GM23338 (cell line): ENCODE measurements at regions not wholly inside any gene's neighbourhood (a gene's known extent, or its start where the extent isn't known, plus 50 kb on each side); places are given as distances from the start of the nearest gene placed in this dataset.

ENCODE experiments used
- ATAC-seq: fragments of 200-7000 bp; cut with Tn5 transposase; 3 replicates; pipeline ENCODE4 v1.9.1; 2020
- DNase-seq: peaks from one replicate; pipeline ENCODE4 v3.0.0-alpha.2; 2015; ENCODE audit warnings: low spot score
- H2AFZ ChIP-seq: fragments of 200-600 bp; sonication (generic); 2 replicates; pipeline ENCODE4 v1.8.0; 2016; ENCODE audit warnings: antibody characterized with exemption, mild to moderate bottlenecking, moderate library complexity
- H3F3A ChIP-seq: fragments of 200-600 bp; sonication (generic); replicated peaks from 2 replicates; pipeline ENCODE4 v1.8.0; 2017; ENCODE audit warnings: antibody characterized with exemption, mixed run types, low read depth
- H3K27ac ChIP-seq: fragments of 200-600 bp; sonication (generic); 2 replicates; pipeline ENCODE4 v1.6.1; 2016; ENCODE audit warnings: low read depth
- H3K27me3 ChIP-seq: fragments of 200-600 bp; sonication (generic); 2 replicates; pipeline ENCODE4 v1.8.0; 2016; ENCODE audit warnings: mild to moderate bottlenecking, mixed run types, moderate library complexity; ENCODE audit not compliant: insufficient read depth
- H3K36me3 ChIP-seq: fragments of 200-600 bp; sonication (generic); 2 replicates; pipeline ENCODE4 v1.8.0; 2016; ENCODE audit warnings: mild to moderate bottlenecking; ENCODE audit not compliant: insufficient read depth
- H3K4me1 ChIP-seq: fragments of 200-600 bp; sonication (generic); 2 replicates; pipeline ENCODE4 v1.8.0; 2016; ENCODE audit warnings: mild to moderate bottlenecking, moderate library complexity; ENCODE audit not compliant: insufficient read depth
- H3K4me2 ChIP-seq: fragments of 200-600 bp; sonication (generic); 2 replicates; pipeline ENCODE4 v1.7.1; 2017; ENCODE audit warnings: mixed run types
- H3K4me3 ChIP-seq: fragments of 200-600 bp; sonication (generic); 2 replicates; pipeline ENCODE4 v1.6.1; 2016; ENCODE audit warnings: mixed run types
- H3K79me2 ChIP-seq: fragments of 200-600 bp; sonication (generic); replicated peaks from 2 replicates; pipeline ENCODE4 v1.8.0; 2017; ENCODE audit warnings: mild to moderate bottlenecking; ENCODE audit not compliant: insufficient read depth
- H3K9me2 ChIP-seq: fragments of 200-600 bp; sonication (generic); 2 replicates; pipeline ENCODE4 v1.8.0; 2017; ENCODE audit not compliant: insufficient read depth
- H4K20me1 ChIP-seq: fragments of 200-600 bp; sonication (generic); replicated peaks from 2 replicates; pipeline ENCODE4 v1.8.0; 2017; ENCODE audit warnings: mild to moderate bottlenecking; ENCODE audit not compliant: insufficient read depth
- H3K27ac Mint-ChIP-seq: 2 replicates; pipeline ENCODE4 v1.8.0; 2020; ENCODE audit warnings: inconsistent platforms, mild to moderate bottlenecking, moderate library complexity, mixed read lengths
- H3K27me3 Mint-ChIP-seq: 3 replicates; pipeline ENCODE4 v1.8.0; 2022; ENCODE audit warnings: low read depth, mild to moderate bottlenecking, moderate library complexity, mixed read lengths, inconsistent platforms; ENCODE audit not compliant: insufficient read depth, poor library complexity
- H3K36me3 Mint-ChIP-seq: 3 replicates; pipeline ENCODE4 v1.8.0; 2021; ENCODE audit warnings: low read depth, mild to moderate bottlenecking, inconsistent platforms, moderate library complexity, mixed read lengths
- H3K4me1 Mint-ChIP-seq: 3 replicates; pipeline ENCODE4 v1.8.0; 2020; ENCODE audit warnings: mild to moderate bottlenecking, inconsistent platforms, mixed read lengths
- H3K4me3 Mint-ChIP-seq: 3 replicates; pipeline ENCODE4 v1.8.0; 2021; ENCODE audit warnings: moderate library complexity, mild to moderate bottlenecking, inconsistent platforms, mixed read lengths
- H3K9me3 Mint-ChIP-seq: 3 replicates; pipeline ENCODE4 v1.8.0; 2020; ENCODE audit warnings: moderate library complexity, mild to moderate bottlenecking, inconsistent platforms, mixed read lengths
- CREB1 ChIP-seq: fragments of 250-450 bp; sonication (Bioruptor Pico); IDR thresholded peaks from 2 replicates; pipeline ENCODE4 v1.5.0; 2020; ENCODE audit warnings: low read depth, mild to moderate bottlenecking, moderate library complexity
- CTCF ChIP-seq, 2 experiments: fragments of 200-600 bp in 1 of 2; sonication (generic) in 1 of 2; conservative IDR thresholded peaks; 2 replicates each; pipeline versions ENCODE4 v1.5.1 to v1.6.1; 2016 to 2017; ENCODE audit warnings: antibody characterized with exemption in 2 of 2, low read depth in 2 of 2, mild to moderate bottlenecking in 2 of 2, moderate library complexity in 1 of 2
- ETS1 ChIP-seq: IDR thresholded peaks from 2 replicates; pipeline ENCODE4 v1.6.1; 2016; ENCODE audit warnings: antibody characterized with exemption
- EZH2 ChIP-seq: fragments of 200-600 bp; sonication (generic); IDR thresholded peaks from one replicate; pipeline ENCODE4 v1.8.0; 2017; ENCODE audit warnings: antibody characterized with exemption, mild to moderate bottlenecking, low read depth; ENCODE audit not compliant: unreplicated experiment
- EZH2phosphoT487 ChIP-seq: fragments of 200-600 bp; sonication (generic); IDR thresholded peaks from one replicate; pipeline ENCODE4 v1.8.1; 2018; ENCODE audit warnings: antibody characterized with exemption; ENCODE audit not compliant: unreplicated experiment
- JUNB ChIP-seq: IDR thresholded peaks from one replicate; pipeline ENCODE4 v1.6.1; 2016; ENCODE audit warnings: antibody characterized with exemption; ENCODE audit not compliant: unreplicated experiment
- NANOG ChIP-seq: IDR thresholded peaks from 2 replicates; pipeline ENCODE4 v1.6.1; 2016; ENCODE audit warnings: antibody characterized with exemption, borderline replicate concordance
- REST ChIP-seq: IDR thresholded peaks from one replicate; pipeline ENCODE4 v1.6.1; 2018; ENCODE audit warnings: antibody characterized with exemption; ENCODE audit not compliant: unreplicated experiment
- STAT1 ChIP-seq: IDR thresholded peaks from one replicate; pipeline ENCODE4 v1.6.1; 2016; ENCODE audit warnings: antibody characterized with exemption; ENCODE audit not compliant: unreplicated experiment
- ZNF462 ChIP-seq: fragments of 250-450 bp; sonication (Bioruptor Pico); IDR thresholded peaks from 2 replicates; pipeline ENCODE4 v1.5.0; 2020; ENCODE audit warnings: mild to moderate bottlenecking, moderate library complexity

- TF ChIP-seq ZNF462 (CRISPR knock-in tag) (no peak), JUNB (no peak), NANOG (no peak), CREB1 (CRISPR knock-in tag) (no peak)
These were observed 143.9 kb upstream of the SHISA6 start (continued) for GRCh38 chr17:11097121-11097520.

GRCh38 chr17:11094331-11094730 is 146.7 kb upstream of the SHISA6 start:
- H3K9me2 ChIP-seq = no peaks in the 10 kb centered on the region
- no peaks in the 10 kb centered on the region for H4K20me1 ChIP-seq
- H3K4me1 ChIP-seq = no peaks in the 10 kb centered on the region
- DNase-seq = no peak
- no peak for ATAC-seq
- H3K27me3 ChIP-seq = no peaks in the 10 kb centered on the region
- no peak overlapping the region for H3K4me3 Mint-ChIP-seq
- no peak overlapping the region for H3K27ac Mint-ChIP-seq
- no peaks in the 10 kb centered on the region for H3F3A ChIP-seq
- H3K79me2 ChIP-seq = no peaks in the 10 kb centered on the region
- H3K27me3 Mint-ChIP-seq = peaks cover 10% of the 10 kb centered on the region
- peaks cover 14% of the 10 kb centered on the region for H3K36me3 Mint-ChIP-seq
- no peak overlapping the region for H2AFZ ChIP-seq
- H3K36me3 ChIP-seq = 0 out of 2 replicates have a peak, but pooled peaks cover 4% of the 10 kb centered on the region
- no peak overlapping the region for H3K4me3 ChIP-seq
- no peaks in the 10 kb centered on the region for H3K4me1 Mint-ChIP-seq
- H3K4me2 ChIP-seq = no peak overlapping the region
- peaks cover 28% of the 10 kb centered on the region for H3K9me3 Mint-ChIP-seq
- H3K27ac ChIP-seq = no peak overlapping the region
- TF ChIP-seq CTCF (conservative IDR thresholded peaks at IDR 0.05; ENCODE audit: low read depth in 2 of 2) (no peak), STAT1 (no peak), EZH2phosphoT487 (no peak), EZH2 (no peak), ETS1 (no peak), JUNB (no peak), REST (no peak)
